ENCODE measurements at regions not wholly inside any gene's neighbourhood (a gene's known extent, or its start where the extent isn't known, plus 50 kb on each side); places are given as distances from the start of the nearest gene placed in this dataset.

GRCh38 chr16:56048425-56049105 lies 142.7 kb upstream of the GNAO1 start:
- no peak for TF ChIP-seq CTCF (IDR thresholded peaks at IDR 0.05; ENCODE audit: control extremely low read depth, extremely low read depth, low read depth, missing control alignments)
- CTCF ChIA-PET, result interaction anchor here (1.0 to 1.7 kb wide), 2 partner anchors 26 to 35 kb away, joined by 3 to 4 read pairs; no protein-coding TSS in a partner anchor

GRCh38 chr16:56047307-56048234 lies 143.7 kb upstream of the GNAO1 start:
- no peak for TF ChIP-seq CTCF (IDR thresholded peaks at IDR 0.05; ENCODE audit: control extremely low read depth, extremely low read depth, low read depth, missing control alignments)
- DNase-seq (ENCODE audit: extremely low spot score), result no peak
- ChIA-PET POLR2A (no interaction called here), CTCF (interaction anchor here (1.7 kb wide), 1 partner anchor 34 kb away, joined by 4 read pairs; no protein-coding TSS in a partner anchor)

More at GRCh38 chr16:56048425-56049105, 142.7 kb upstream of the GNAO1 start:
- peak; percentile 45 for DNase-seq (ENCODE audit: extremely low spot score)
- POLR2A ChIA-PET, result interaction anchor here (0.6 kb wide), 1 partner anchor 1874 kb away, joined by 5 read pairs; no protein-coding TSS in a partner anchor

GRCh38 chr16:56042416-56042815 lies 148.9 kb upstream of the GNAO1 start:
- no peak for DNase-seq (ENCODE audit: extremely low spot score)
- ChIA-PET CTCF (interaction anchor here (1.0 to 1.5 kb wide), 2 partner anchors 14 to 276 kb away, joined by 3 to 4 read pairs; no protein-coding TSS in a partner anchor), POLR2A (no interaction called here)
- no peak for TF ChIP-seq CTCF (IDR thresholded peaks at IDR 0.05; ENCODE audit: control extremely low read depth, extremely low read depth, low read depth, missing control alignments)

GRCh38 chr16:56041556-56042140 lies 149.6 kb upstream of the GNAO1 start:
- peak; percentile 46 for TF ChIP-seq CTCF (IDR thresholded peaks at IDR 0.05; ENCODE audit: control extremely low read depth, extremely low read depth, low read depth, missing control alignments)
- DNase-seq (ENCODE audit: extremely low spot score), result peak; percentile 33
- CTCF ChIA-PET, result interaction anchor here (1.0 to 1.5 kb wide), 4 partner anchors 276 to 280 kb away, joined by 3 to 5 read pairs (median 4); no protein-coding TSS in a partner anchor
- POLR2A ChIA-PET, result no interaction called here

GRCh38 chr16:56038564-56039098 lies 152.7 kb upstream of the GNAO1 start:
- no peak for DNase-seq (ENCODE audit: extremely low spot score)
- ChIA-PET POLR2A (no interaction called here), CTCF (no interaction called here)
- TF ChIP-seq CTCF (IDR thresholded peaks at IDR 0.05; ENCODE audit: control extremely low read depth, extremely low read depth, low read depth, missing control alignments), result no peak

- no peak for DNase-seq (ENCODE audit: extremely low spot score)
- no peak for TF ChIP-seq CTCF (IDR thresholded peaks at IDR 0.05; ENCODE audit: control extremely low read depth, extremely low read depth, low read depth, missing control alignments)
- CTCF ChIA-PET, result interaction anchor here (0.9 kb wide), 1 partner anchor 9 kb away, joined by 3 read pairs; no protein-coding TSS in a partner anchor
- POLR2A ChIA-PET, result no interaction called here
Measured at GRCh38 chr16:56032072-56032471, 156.9 kb upstream of the CES5A start.

Measured in GM10248 (cell line).